ENCODE measurements at regions not wholly inside any gene's neighbourhood (a gene's known extent, or its start where the extent isn't known, plus 50 kb on each side); places are given as distances from the start of the nearest gene placed in this dataset.

DNA sequence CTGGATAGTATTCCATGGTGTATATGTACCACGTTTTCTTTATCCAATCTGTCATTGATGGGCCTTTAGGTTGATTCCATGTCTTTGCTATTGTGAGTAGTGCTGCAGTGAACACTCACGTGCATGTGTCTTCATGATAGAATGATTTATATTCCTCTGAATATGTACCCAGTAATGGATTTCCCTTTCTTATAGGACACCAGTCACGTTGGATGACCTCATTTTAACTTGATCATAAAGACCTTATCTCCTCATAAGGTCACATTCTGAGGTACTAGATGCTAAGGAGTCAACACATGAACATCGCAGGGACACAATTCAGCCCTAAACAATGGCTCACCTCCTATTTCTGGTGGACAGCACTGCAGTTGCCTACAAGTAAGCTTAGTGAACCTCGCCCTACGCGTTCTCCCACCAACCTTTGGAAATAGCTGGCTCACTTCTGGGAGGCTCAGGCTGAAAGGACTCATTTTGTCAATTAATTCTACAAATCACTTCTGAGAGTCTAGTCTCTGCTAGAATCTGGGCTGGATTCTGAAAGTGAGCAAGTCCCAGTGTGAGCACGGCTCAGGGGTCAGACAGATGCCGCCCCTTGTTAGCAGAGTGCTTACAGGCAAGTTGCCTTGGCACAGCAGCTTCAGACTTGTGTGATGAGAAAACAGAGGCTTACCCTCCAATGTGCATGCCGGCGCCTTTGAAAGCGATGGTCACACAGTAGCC, 183.8 kb upstream of the GSC start:
- Histone ChIP-seq H3K9me3 (ENCODE audit: control insufficient read depth in 2 of 2, insufficient read depth in 1 of 2, low read length in 1 of 2) (no peaks in the 10 kb centered on the region), H3K27me3 (ENCODE audit: control insufficient read depth in 2 of 2, insufficient read depth in 1 of 2, low read length in 1 of 2) (peaks cover 0 to 2% of the 10 kb centered on the region in 2 donors), H3K4me3 (ENCODE audit: low read length in 2 of 2) (no peak overlapping the region), H3K27ac (ENCODE audit: low read depth in 1 of 2, low read length in 1 of 2) (no peak overlapping the region), H3K36me3 (ENCODE audit: control insufficient read depth in 2 of 2, insufficient read depth in 2 of 2, low read length in 1 of 2) (no peaks in the 10 kb centered on the region), H3K4me1 (ENCODE audit: control insufficient read depth in 2 of 2, insufficient read depth in 2 of 2, low read length in 2 of 2) (no peaks in the 10 kb centered on the region)
- no peak for DNase-seq (ENCODE audit: low read depth in 6 of 9, low spot score in 9 of 9)
- WGBS: 87% methylated on average over 12 of the region's 12 CpGs

DNA sequence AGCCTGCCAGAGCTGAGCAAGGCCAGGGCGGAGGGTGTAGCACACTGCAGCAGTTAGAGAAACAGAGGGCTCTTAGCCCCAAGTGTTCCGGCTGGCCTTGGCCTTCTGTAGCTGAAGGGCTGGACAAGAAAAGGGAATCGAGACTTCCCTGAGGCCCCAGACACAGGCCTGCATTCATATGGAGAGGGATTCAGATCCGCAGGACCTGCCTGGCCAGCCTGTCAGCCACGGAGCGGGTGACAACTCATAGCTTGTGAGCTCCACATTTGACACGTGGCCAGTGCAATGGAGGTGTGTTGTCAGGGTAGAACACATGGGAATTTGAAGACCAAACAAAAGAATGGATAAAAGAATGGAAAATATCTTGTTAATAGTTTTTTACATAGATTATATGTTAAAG, 182.2 kb upstream of the GSC start:
- Histone ChIP-seq H3K36me3 (ENCODE audit: control insufficient read depth in 2 of 2, insufficient read depth in 2 of 2, low read length in 1 of 2) (no peaks in the 10 kb centered on the region), H3K4me3 (ENCODE audit: low read length in 2 of 2) (no peak overlapping the region), H3K27me3 (ENCODE audit: control insufficient read depth in 2 of 2, insufficient read depth in 1 of 2, low read length in 1 of 2) (peaks cover 0 to 2% of the 10 kb centered on the region in 2 donors), H3K4me1 (ENCODE audit: control insufficient read depth in 2 of 2, insufficient read depth in 2 of 2, low read length in 2 of 2) (no peaks in the 10 kb centered on the region), H3K27ac (ENCODE audit: low read depth in 1 of 2, low read length in 1 of 2) (no peak overlapping the region), H3K9me3 (ENCODE audit: control insufficient read depth in 2 of 2, insufficient read depth in 1 of 2, low read length in 1 of 2) (no peaks in the 10 kb centered on the region)
- WGBS: 75% methylated on average over 7 of the region's 7 CpGs
- DNase-seq (ENCODE audit: low read depth in 6 of 9, low spot score in 9 of 9): no peak

DNA sequence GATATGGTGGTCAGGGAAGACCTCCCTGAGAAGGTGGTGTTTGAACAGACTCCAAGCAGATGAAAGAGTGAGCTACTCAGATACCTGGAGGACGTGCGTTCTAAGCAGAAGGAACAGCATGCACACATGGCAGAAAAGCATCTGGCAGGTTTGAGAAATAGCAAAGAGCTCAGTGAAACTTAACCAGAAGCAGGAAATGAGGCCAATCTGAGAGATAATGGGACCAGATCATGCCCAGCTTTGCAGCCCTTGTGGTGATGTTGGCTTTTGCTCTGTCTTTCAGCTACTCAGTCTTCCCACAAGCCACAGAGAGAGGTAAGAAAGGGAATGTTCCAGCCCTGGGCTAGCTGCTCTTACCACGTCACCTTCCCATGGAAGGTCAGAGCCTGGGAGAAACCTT, 176.3 kb upstream of the GSC start:
- no peaks in the 10 kb centered on the region for H3K9me3 ChIP-seq (ENCODE audit: control insufficient read depth in 2 of 2, insufficient read depth in 1 of 2, low read length in 1 of 2)
- H3K4me3 ChIP-seq (ENCODE audit: low read length in 2 of 2): no peak overlapping the region
- no peaks in the 10 kb centered on the region for H3K36me3 ChIP-seq (ENCODE audit: control insufficient read depth in 2 of 2, insufficient read depth in 2 of 2, low read length in 1 of 2)
- DNase-seq (ENCODE audit: low read depth in 6 of 9, low spot score in 9 of 9): no peak
- no peaks in the 10 kb centered on the region for H3K4me1 ChIP-seq (ENCODE audit: control insufficient read depth in 2 of 2, insufficient read depth in 2 of 2, low read length in 2 of 2)
- no peak overlapping the region for H3K27ac ChIP-seq (ENCODE audit: low read depth in 1 of 2, low read length in 1 of 2)
- peaks cover 0 to 2% of the 10 kb centered on the region in 2 donors for H3K27me3 ChIP-seq (ENCODE audit: control insufficient read depth in 2 of 2, insufficient read depth in 1 of 2, low read length in 1 of 2)
- 87% methylated on average over 3 of the region's 3 CpGs for WGBS

DNA sequence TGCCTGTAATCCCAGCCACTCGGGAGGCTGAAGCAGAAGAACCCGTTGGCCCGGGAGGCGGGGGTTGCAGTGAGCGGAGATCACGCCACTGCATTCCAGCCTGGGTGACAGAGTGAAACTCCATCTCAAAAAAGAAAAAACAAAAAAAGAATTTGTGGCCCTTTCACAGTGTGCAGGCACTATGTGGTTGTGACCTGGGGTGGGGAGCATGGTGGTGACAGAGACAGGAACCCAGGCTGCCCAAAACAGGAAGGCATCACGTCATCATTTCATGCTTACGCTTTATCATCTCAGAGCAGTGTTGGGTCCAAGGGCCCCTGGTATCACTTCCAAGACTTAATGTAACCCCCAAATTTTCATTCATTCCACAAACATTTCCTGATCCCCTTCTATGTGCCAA, 175.7 kb upstream of the GSC start:
- H3K27ac ChIP-seq (ENCODE audit: low read depth in 1 of 2, low read length in 1 of 2): no peak overlapping the region
- no peaks in the 10 kb centered on the region for H3K27me3 ChIP-seq (ENCODE audit: control insufficient read depth in 2 of 2, insufficient read depth in 1 of 2, low read length in 1 of 2)
- no peaks in the 10 kb centered on the region for H3K4me1 ChIP-seq (ENCODE audit: control insufficient read depth in 2 of 2, insufficient read depth in 2 of 2, low read length in 2 of 2)
- no peaks in the 10 kb centered on the region for H3K9me3 ChIP-seq (ENCODE audit: control insufficient read depth in 2 of 2, insufficient read depth in 1 of 2, low read length in 1 of 2)
- no peak for DNase-seq (ENCODE audit: low read depth in 6 of 9, low spot score in 9 of 9)
- no peak overlapping the region for H3K4me3 ChIP-seq (ENCODE audit: low read length in 2 of 2)
- 87% methylated on average over 8 of the region's 8 CpGs for WGBS
- H3K36me3 ChIP-seq (ENCODE audit: control insufficient read depth in 2 of 2, insufficient read depth in 2 of 2, low read length in 1 of 2): no peaks in the 10 kb centered on the region

DNA sequence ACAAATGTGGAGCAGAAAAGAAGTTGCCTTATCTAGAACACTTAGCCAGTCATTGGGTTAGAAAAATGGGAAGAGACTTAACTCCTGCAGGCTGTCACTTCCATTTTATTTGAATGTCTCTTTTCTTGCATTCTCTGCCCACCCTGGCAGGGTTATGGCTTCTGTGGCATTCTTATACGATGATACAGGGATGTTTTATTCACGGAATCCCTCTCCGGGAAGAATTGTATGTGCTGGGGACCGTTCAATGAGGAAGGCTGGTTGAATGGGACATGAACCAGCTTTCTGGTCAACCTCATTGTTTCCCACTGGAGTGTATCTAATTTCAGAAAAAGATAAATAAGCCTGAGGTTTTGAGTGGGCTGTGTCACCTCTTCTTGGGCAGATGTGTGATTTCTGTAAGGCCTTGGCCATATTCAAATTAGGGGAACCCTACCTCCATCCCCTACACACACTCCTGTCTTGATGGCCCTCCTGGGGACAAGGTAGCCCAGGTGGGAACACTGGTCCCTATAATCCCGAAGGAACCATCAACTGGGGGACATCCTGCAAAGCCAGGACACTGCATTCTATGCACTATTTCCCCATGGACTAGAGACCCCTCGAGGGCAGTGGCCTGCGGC, 174.8 kb upstream of the GSC start:
- no peaks in the 10 kb centered on the region for H3K36me3 ChIP-seq (ENCODE audit: control insufficient read depth in 2 of 2, insufficient read depth in 2 of 2, low read length in 1 of 2)
- no peaks in the 10 kb centered on the region for H3K9me3 ChIP-seq (ENCODE audit: control insufficient read depth in 2 of 2, insufficient read depth in 1 of 2, low read length in 1 of 2)
- H3K27ac ChIP-seq (ENCODE audit: low read depth in 1 of 2, low read length in 1 of 2): no peak overlapping the region
- no peaks in the 10 kb centered on the region for H3K4me1 ChIP-seq (ENCODE audit: control insufficient read depth in 2 of 2, insufficient read depth in 2 of 2, low read length in 2 of 2)
- DNase-seq (ENCODE audit: low read depth in 6 of 9, low spot score in 9 of 9): no peak
- 93% methylated on average over 7 of the region's 7 CpGs for WGBS
- no peak overlapping the region for H3K4me3 ChIP-seq (ENCODE audit: low read length in 2 of 2)
- H3K27me3 ChIP-seq (ENCODE audit: control insufficient read depth in 2 of 2, insufficient read depth in 1 of 2, low read length in 1 of 2): no peaks in the 10 kb centered on the region

GRCh38 chr14:94942601-94943000, 172.7 kb upstream of the GSC start:
- no peak for DNase-seq (ENCODE audit: low read depth in 6 of 9, low spot score in 9 of 9)
- WGBS: 86% methylated on average over 4 of the region's 4 CpGs

GRCh38 chr14:94941311-94941710, 171.4 kb upstream of the GSC start:
- H3K27me3 ChIP-seq (ENCODE audit: control insufficient read depth in 2 of 2, insufficient read depth in 1 of 2, low read length in 1 of 2): peaks cover 0 to 2% of the 10 kb centered on the region in 2 donors
- no peak for DNase-seq (ENCODE audit: low read depth in 6 of 9, low spot score in 9 of 9)
- no peak overlapping the region for H3K27ac ChIP-seq (ENCODE audit: low read depth in 1 of 2, low read length in 1 of 2)
- H3K4me3 ChIP-seq (ENCODE audit: low read length in 2 of 2): no peak overlapping the region
- WGBS: 79% methylated on average over 5 of the region's 5 CpGs
- no peaks in the 10 kb centered on the region for H3K4me1 ChIP-seq (ENCODE audit: control insufficient read depth in 2 of 2, insufficient read depth in 2 of 2, low read length in 2 of 2)
- no peaks in the 10 kb centered on the region for H3K9me3 ChIP-seq (ENCODE audit: control insufficient read depth in 2 of 2, insufficient read depth in 1 of 2, low read length in 1 of 2)
- H3K36me3 ChIP-seq (ENCODE audit: control insufficient read depth in 2 of 2, insufficient read depth in 2 of 2, low read length in 1 of 2): no peaks in the 10 kb centered on the region

More at GRCh38 chr14:94942601-94943000, 172.7 kb upstream of the GSC start:
- Histone ChIP-seq H3K36me3 (ENCODE audit: control insufficient read depth in 2 of 2, insufficient read depth in 2 of 2, low read length in 1 of 2) (no peaks in the 10 kb centered on the region), H3K4me1 (ENCODE audit: control insufficient read depth in 2 of 2, insufficient read depth in 2 of 2, low read length in 2 of 2) (no peaks in the 10 kb centered on the region), H3K4me3 (ENCODE audit: low read length in 2 of 2) (no peak overlapping the region), H3K9me3 (ENCODE audit: control insufficient read depth in 2 of 2, insufficient read depth in 1 of 2, low read length in 1 of 2) (no peaks in the 10 kb centered on the region), H3K27me3 (ENCODE audit: control insufficient read depth in 2 of 2, insufficient read depth in 1 of 2, low read length in 1 of 2) (no peaks in the 10 kb centered on the region), H3K27ac (ENCODE audit: low read depth in 1 of 2, low read length in 1 of 2) (no peak overlapping the region)

DNA sequence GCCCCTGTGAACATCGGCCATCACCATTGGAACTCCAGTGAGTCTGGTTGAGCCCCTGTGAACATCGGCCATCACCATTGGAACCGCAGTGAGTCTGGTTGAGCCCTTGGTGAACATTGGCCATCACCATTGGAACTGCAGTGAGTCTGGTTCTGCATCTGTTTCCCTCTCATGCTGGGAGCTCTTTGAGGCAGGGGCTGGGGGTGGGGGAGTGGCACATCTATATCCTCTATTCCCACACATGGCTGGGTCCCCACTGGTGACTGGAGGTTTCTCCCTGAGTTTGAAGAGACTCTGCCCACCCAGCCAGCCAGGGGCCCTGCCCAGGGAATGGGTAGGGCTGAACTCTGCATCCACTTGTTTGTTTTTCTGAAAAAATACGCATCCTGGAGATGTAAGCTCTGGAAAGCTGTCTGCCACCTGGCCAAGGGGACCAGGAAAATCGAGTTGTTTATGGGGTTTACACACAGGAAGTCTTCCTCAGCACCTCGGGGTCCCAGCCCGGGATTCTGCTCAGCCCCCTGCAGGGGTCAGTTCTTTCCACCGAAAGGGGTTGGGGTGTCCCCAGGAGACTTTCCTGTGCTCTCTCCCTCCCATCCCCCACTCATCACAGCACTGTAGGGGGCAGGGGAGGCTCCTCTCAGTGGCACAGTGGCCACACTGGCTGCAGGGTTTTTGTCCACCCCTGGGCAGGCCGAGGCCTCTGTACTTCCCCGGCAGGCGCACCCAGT, 170.5 kb upstream of the GSC start:
- Histone ChIP-seq H3K27me3 (ENCODE audit: control insufficient read depth in 2 of 2, insufficient read depth in 1 of 2, low read length in 1 of 2) (peaks cover 0 to 2% of the 10 kb centered on the region in 2 donors), H3K9me3 (ENCODE audit: control insufficient read depth in 2 of 2, insufficient read depth in 1 of 2, low read length in 1 of 2) (no peaks in the 10 kb centered on the region), H3K27ac (ENCODE audit: low read depth in 1 of 2, low read length in 1 of 2) (no peak overlapping the region), H3K4me1 (ENCODE audit: control insufficient read depth in 2 of 2, insufficient read depth in 2 of 2, low read length in 2 of 2) (no peaks in the 10 kb centered on the region), H3K36me3 (ENCODE audit: control insufficient read depth in 2 of 2, insufficient read depth in 2 of 2, low read length in 1 of 2) (no peaks in the 10 kb centered on the region), H3K4me3 (ENCODE audit: low read length in 2 of 2) (no peak overlapping the region)
- WGBS: 88% methylated on average over 11 of the region's 11 CpGs
- DNase-seq (ENCODE audit: low read depth in 6 of 9, low spot score in 9 of 9): no peak

GRCh38 chr14:94938016-94938415, 168.1 kb upstream of the GSC start:
- H3K4me3 ChIP-seq (ENCODE audit: low read length in 2 of 2): no peak overlapping the region
- peaks cover 0 to 2% of the 10 kb centered on the region in 2 donors for H3K27me3 ChIP-seq (ENCODE audit: control insufficient read depth in 2 of 2, insufficient read depth in 1 of 2, low read length in 1 of 2)
- over 99% methylated on average over 2 of the region's 2 CpGs for WGBS
- H3K9me3 ChIP-seq (ENCODE audit: control insufficient read depth in 2 of 2, insufficient read depth in 1 of 2, low read length in 1 of 2): no peaks in the 10 kb centered on the region
- no peaks in the 10 kb centered on the region for H3K4me1 ChIP-seq (ENCODE audit: control insufficient read depth in 2 of 2, insufficient read depth in 2 of 2, low read length in 2 of 2)
- DNase-seq (ENCODE audit: low read depth in 6 of 9, low spot score in 9 of 9): no peak
- no peaks in the 10 kb centered on the region for H3K36me3 ChIP-seq (ENCODE audit: control insufficient read depth in 2 of 2, insufficient read depth in 2 of 2, low read length in 1 of 2)
- H3K27ac ChIP-seq (ENCODE audit: low read depth in 1 of 2, low read length in 1 of 2): no peak overlapping the region
